ENCODE measurements at regions not wholly inside any gene's neighbourhood (a gene's known extent, or its start where the extent isn't known, plus 50 kb on each side); places are given as distances from the start of the nearest gene placed in this dataset.
"Not testable (repeated sequence)": the region's sequence is repeated elsewhere in the genome, so short reads cannot be mapped to it uniquely, and the experiment has no call there.

DNA sequence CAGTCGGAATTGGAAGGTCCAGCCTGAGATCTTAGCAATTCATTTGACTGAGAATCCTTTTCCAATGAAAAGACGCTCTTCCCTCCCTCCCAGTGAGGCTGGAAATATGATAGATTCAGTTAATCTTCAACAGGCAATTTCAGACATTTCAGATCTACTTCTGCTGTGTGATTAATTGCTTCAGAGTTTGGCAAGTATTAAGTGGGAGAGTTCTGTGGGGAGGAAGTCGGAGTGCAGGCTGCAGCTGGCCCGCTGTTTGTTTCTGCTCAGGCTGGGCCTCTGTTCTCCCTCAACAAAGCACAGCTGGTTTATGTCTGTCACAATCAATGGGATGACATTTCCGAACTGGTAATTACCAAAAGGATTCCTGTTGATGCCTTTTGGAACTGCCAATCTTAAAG lies 178.2 kb downstream of the NDFIP2 start:
- DNase-seq (ENCODE audit: low read depth), result no peak

GRCh38 chr13:79658333-79658975 lies 177.5 kb downstream of the NDFIP2 start:
- DNase-seq (ENCODE audit: low read depth), result no peak

DNA sequence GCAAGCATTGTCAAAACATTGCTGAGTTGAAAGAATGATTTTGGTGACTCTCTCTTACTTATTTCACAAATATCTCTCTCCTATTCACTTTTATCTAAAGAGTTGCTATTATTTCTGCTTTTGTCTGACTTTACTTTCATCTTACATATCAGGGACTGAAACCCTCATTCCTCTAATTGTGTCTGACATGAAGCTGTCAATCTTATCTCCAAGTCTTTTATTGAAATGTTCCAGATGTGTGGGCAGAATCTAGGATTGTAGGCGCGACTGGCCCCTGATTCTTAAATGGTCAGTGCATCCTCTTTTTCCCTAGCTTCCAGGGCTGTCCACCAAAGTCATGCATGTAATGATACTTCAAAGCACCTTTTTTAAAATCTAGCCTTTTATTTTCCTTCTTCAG lies 174.6 kb downstream of the NDFIP2 start:
- no peak for DNase-seq (ENCODE audit: low read depth)

DNA sequence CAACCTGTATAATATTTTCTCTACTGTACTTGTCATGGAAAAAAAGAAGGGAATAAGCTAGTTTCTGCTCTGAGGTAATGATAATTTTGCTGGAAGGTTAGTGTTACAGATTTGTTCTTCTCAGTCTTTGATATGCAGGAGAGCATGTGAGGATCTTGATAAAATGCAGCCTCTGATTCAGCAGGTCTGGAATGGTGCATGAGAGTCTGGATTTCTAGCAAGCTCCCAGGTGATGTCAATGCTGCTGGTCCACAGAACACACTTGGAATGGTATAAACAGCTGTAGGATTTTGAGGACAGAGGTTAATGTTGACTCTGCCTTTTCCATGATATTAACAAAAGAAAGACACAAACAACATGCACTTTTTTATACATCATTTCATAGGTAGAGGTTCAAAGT lies 173.6 kb downstream of the NDFIP2 start:
- DNase-seq (ENCODE audit: low read depth), result no peak

- DNase-seq (ENCODE audit: low read depth), result no peak
Observed at GRCh38 chr13:79650688-79651087, 169.7 kb downstream of the NDFIP2 start.

- DNase-seq (ENCODE audit: low read depth), result no peak
Observed at GRCh38 chr13:79648191-79648590, 167.2 kb downstream of the NDFIP2 start.

DNA sequence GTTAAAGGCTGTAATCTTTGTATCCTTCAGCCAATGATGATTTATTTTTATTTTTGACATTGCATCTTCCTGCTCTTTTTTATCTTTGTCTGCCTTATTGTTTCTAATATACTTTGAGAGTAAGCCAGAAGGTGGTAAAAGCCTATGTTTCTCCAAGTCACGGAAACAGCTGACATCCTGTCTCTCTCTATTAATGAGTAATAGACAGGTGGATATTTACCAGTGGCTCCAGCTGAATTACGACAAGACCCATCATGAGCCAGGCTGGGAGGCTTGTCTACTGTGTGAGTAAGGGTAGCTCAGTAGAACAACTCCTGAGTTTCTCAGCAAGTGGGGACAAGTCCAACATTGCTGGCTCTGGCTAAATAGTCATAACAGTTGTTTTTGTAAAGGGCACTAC lies 166.6 kb downstream of the NDFIP2 start:
- DNase-seq (ENCODE audit: low read depth), result no peak

DNA sequence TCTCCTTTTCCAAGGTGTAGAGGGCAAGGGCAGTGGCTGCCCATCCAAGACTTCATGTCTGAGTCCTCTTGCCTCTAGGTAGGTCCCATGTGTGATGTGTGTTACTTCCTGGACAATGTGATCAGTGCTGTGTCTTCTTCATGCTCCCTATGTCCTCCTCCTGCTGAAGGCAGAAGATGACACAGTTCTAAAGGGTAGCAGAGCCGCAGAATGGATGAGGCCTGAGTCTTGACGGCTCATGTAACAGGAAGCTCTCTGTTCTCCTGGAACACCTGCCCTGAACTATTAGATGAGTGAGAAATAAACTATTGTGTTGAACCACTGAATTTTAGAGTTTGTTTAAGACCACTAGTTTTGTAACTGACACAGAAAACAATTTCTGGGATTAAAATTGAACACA lies 165.9 kb downstream of the NDFIP2 start:
- DNase-seq (ENCODE audit: low read depth), result no peak

GRCh38 chr13:79645569-79645968 lies 164.6 kb downstream of the NDFIP2 start:
- DNase-seq (ENCODE audit: low read depth), result no peak

- no peak for DNase-seq (ENCODE audit: low read depth)
Observed at GRCh38 chr13:79642596-79642995, 161.6 kb downstream of the NDFIP2 start.

DNA sequence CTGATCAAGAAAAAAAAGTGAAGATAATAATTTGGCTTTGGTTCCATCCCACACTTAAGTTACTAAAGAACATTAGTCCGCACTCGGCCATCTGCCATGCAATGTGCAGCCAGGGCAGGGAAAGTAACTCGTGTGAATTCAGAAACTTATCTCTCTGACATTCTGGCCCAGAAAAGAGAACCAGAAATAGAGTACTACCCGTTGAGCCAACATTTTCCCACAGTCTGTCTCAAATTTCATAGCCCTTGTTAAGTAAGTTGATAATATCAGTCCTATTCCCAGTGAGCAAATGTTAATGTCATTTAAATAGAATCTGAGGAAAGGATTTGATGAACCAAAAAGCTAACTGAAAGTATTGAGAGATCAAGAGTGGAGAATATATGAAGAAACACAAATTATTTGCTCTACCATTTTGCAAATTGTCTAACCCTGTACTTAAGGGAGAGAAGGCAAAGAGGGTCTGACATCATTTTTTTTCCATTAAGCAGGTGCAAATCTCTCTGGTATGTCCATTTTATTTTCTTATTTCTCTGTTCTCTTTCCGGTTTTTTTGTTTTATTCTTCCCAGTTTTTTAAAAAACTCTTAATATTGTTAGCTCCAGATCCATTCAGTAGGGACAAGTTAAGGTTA lies 156.3 kb downstream of the NDFIP2 start:
- no peak for DNase-seq (ENCODE audit: low read depth)

DNA sequence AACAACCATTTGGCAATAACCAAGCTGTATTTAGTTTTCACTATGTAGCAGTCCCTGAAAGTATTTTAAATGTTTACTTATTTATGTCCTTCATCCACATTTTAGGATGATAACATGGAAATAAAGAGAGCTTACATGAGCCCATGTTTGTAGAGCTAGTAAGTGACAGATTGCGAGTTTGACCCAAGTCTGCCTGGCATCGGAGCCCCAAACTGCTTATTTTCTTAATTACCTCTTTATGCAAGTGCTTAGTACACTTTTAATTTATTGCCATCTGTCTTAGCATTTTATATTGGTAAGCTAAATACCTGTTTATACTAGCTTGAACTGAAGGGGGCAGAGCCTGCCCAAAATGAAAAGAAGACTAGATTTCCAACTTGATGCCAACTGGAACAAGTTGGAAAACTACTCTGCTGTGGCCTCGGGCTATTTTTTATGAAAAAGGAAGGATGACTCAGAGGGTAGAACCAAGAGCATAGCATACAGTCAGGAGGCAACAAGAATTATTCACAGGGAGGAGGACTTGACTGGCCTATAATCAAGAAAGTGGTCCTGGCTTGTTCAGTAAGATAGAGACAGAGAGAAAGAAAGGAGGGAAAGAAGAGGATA lies 150.2 kb downstream of the NDFIP2 start:
- no peak for DNase-seq (ENCODE audit: low read depth)

DNA sequence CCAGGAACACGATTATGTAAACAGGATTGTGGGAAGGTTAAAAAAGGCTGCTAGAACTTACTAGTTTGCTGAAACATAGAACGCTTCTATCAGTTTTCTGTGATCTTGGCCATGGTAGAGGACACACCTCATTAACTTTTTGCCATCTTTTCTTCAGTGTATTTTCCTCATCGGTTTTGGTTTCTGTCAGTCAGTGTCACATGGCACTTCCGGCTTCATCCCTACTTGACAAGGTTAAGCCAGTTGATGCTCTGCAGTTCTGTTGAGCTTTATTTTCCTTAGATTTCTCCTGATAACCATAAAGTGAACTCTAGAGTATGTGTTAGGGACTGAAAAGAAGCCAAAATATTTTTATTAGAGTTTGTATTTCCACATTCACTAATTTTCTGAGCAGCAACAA lies 147.5 kb downstream of the NDFIP2 start:
- no peak for DNase-seq (ENCODE audit: low read depth)

GRCh38 chr13:79626924-79627323 lies 146.0 kb downstream of the NDFIP2 start:
- DNase-seq (ENCODE audit: low read depth), result no peak

- no peak for DNase-seq (ENCODE audit: low read depth)
Observed at GRCh38 chr13:79625517-79625916, 144.6 kb downstream of the NDFIP2 start.

DNA sequence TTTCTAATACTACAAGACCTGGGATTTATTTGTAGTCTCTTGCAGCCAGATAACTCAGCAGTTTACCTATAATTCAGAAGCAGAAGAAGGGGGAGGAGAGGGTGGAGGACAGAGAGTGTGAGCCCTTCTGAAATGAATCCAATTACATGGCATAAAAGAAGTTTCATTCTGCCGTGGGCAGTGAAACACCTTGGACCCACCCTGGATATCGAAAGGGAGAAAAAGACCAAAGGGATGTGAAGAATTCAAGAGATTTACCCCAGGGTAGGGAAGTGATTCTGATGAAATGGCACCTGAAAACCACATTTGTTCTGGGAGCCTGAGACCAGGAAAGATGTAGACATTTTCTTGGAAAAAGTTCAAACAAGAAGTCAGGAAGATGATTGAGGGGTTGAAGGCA lies 140.9 kb downstream of the NDFIP2 start:
- DNase-seq (ENCODE audit: low read depth), result no peak

DNA sequence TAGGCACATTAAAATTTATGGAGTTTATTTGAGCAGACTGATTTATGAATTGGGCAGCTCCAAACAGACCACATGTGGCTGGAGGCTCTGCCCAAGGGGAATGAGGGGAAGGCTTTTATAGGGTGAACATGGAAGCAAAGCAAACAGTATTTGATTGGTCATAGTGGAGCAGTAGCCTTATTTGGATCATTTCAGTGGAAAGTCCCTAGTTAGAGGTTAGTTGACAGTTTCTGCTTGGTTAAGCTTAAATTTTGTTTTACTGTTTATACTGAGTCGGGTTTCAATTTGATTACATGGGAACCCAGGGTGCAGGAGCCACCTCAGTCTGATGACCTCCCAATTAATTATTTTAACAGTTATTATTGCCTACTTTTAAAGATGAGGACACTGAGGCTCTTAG lies 140.5 kb downstream of the NDFIP2 start:
- no peak for DNase-seq (ENCODE audit: low read depth)

DNA sequence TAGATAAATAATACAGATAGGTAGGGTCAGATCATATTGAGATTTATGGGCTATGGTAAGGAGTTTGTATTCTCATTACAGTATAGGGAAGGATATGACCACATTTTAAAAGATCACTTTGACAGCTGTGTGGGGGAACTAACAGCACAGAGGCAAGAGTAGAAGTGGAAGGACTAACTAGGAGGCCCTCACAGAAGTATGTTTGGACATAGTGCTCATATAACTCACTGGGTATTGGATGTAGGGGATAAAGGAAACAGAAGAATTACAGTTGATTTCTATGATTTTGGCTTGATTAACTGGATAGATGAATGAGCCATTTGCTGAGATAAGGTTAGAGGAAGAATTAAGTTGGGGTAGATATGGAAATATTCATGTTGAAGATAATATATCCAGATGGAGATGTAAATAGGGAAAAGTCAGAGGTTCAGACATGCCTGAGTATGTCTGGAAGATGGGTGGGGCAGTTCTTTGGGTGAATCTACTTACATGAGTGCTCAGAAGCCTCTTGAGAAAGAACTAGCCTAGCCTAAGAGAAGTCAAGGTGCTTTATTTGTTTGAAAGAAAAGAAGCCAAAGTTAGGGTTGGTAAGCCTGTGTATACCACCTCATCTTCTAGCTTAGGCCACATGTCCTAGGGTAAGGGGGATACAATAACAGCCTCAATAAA lies 133.4 kb downstream of the NDFIP2 start:
- no peak for DNase-seq (ENCODE audit: low read depth)

GRCh38 chr13:79612604-79613003 lies 131.6 kb downstream of the NDFIP2 start:
- no peak for DNase-seq (ENCODE audit: low read depth)

- DNase-seq (ENCODE audit: low read depth), result not testable (repeated sequence)
Observed at GRCh38 chr13:79607895-79608294, 126.9 kb downstream of the NDFIP2 start.
